Naive thymus-derived CD8-positive, alpha-beta T cell (primary cell): ENCODE measurements at regions not wholly inside any gene's neighbourhood (a gene's known extent, or its start where the extent isn't known, plus 50 kb on each side); places are given as distances from the start of the nearest gene placed in this dataset.
"Not testable (repeated sequence)": the region's sequence is repeated elsewhere in the genome, so short reads cannot be mapped to it uniquely, and the experiment has no call there.

Experiments used
- ATAC-seq, 2 donors: fragments of 150-1000 bp; cut with Tn5 transposase in 1 of 2; sonication (Bioruptor Pico), chemical (Tn5 transposase) in 1 of 2; 1 replicate in 1 of 2; 2 replicates in 1 of 2; pipeline ENCODE4 v1.10.0; 2021; ENCODE audit warnings: mild to moderate bottlenecking in 2 of 2, moderate library complexity in 2 of 2
- POLR2A ChIA-PET: fragments of 350-600 bp; sonication (Branson Sonifier 250); formaldehyde crosslinking; loops from one replicate; lab custom pipeline; 2021; ENCODE audit warnings: antibody characterized with exemption; lab: Charles Lee
- DNase-seq, 10 donors: peaks; one replicate each; pipeline versions ENCODE4 v3.0.0 to v3.0.0-alpha.2; 2020 to 2022
- H3K27ac Mint-ChIP-seq, 10 donors: one replicate each; pipeline ENCODE4 v1.8.0; 2020 to 2022; ENCODE audit warnings: mild to moderate bottlenecking in 10 of 10, mixed read lengths in 10 of 10, moderate library complexity in 4 of 10, inconsistent platforms in 1 of 10
- H3K27me3 Mint-ChIP-seq, 5 donors: one replicate each; pipeline ENCODE4 v1.8.0; 2021 to 2022; ENCODE audit warnings: mixed read lengths in 5 of 5
- H3K36me3 Mint-ChIP-seq, 3 donors: one replicate each; pipeline ENCODE4 v1.8.0; 2020 to 2022; ENCODE audit warnings: mixed read lengths in 3 of 3, mild to moderate bottlenecking in 2 of 3, inconsistent platforms in 1 of 3
- H3K4me1 Mint-ChIP-seq, 4 donors: one replicate each; pipeline ENCODE4 v1.8.0; 2021 to 2022; ENCODE audit warnings: mixed read lengths in 4 of 4
- H3K4me3 Mint-ChIP-seq, 10 donors: one replicate each; pipeline ENCODE4 v1.8.0; 2020 to 2022; ENCODE audit warnings: mild to moderate bottlenecking in 10 of 10, mixed read lengths in 10 of 10, moderate library complexity in 6 of 10, inconsistent platforms in 1 of 10
- H3K9me3 Mint-ChIP-seq, 9 donors: one replicate each; pipeline ENCODE4 v1.8.0; 2020 to 2022; ENCODE audit warnings: mixed read lengths in 9 of 9, mild to moderate bottlenecking in 3 of 9, inconsistent platforms in 1 of 9, moderate library complexity in 1 of 9

DNA sequence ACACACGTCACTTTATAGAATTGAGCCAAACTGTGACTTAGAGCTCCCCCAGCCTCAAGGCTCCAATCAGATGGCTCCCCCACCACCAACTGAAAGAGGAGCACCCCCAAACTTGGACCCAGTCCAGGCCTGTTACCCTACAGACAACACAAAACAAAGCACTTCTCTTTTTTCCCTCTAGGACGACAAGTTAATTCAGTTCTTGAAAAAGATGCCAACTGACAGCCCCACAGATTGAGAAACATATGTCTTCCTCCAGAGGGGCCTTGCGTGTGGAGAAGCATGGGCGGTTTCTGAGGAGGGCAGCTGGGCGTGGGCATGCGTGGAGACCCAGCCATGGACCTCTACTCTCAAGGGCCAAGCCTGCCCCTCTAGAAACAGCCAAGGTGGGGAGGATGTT, 229.5 kb downstream of the SHQ1 start:
- H3K27ac Mint-ChIP-seq, result no peak overlapping the region
- DNase-seq (no peak), ATAC-seq (no peak)
- H3K9me3 Mint-ChIP-seq, result peaks cover 0 to 37% (median 9%) of the 10 kb centered on the region in 9 donors
- POLR2A ChIA-PET, result no interaction called here
- H3K27me3 Mint-ChIP-seq, result peaks cover 0 to 3% (median 2%) of the 10 kb centered on the region in 5 donors
- peaks cover 0 to 20% (median 9%) of the 10 kb centered on the region in 3 donors for H3K36me3 Mint-ChIP-seq
- peaks cover 5 to 11% (median 7%) of the 10 kb centered on the region in 4 donors for H3K4me1 Mint-ChIP-seq
- no peak overlapping the region for H3K4me3 Mint-ChIP-seq

DNA sequence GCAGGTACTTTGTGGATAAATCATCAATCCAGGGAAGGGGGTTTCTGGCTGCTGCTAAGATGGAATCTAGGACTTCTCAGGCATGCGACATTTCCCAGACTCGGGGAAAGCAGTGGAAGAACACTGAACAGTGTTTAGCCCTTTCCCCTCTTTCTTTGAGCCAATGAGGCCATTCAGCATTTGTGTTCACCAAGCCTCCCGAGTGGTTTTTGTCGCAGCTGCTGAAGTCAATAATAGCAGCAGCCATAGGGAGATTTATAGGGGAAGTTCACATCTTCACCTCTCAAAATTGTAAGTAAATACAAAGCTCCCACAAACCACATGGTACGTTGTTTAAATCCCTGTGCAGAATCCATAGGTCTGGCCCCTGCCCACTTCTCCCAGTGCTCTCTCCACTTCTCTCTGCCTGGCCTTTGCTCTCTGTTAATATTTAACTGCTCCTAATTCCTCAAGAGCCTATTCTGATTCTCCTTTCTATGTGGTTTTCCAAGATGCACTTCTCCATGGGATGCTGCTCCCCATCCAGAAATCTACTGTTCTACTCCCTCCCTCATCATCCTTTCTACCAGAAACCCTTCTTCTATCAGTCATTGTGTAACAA, 230.7 kb downstream of the SHQ1 start:
- H3K27ac Mint-ChIP-seq, result peak overlapping the region in 1 of 10 donors; percentile 32
- peaks cover 0 to 3% (median 2%) of the 10 kb centered on the region in 5 donors for H3K27me3 Mint-ChIP-seq
- DNase-seq (no peak), ATAC-seq (no peak)
- peaks cover 5 to 11% (median 7%) of the 10 kb centered on the region in 4 donors for H3K4me1 Mint-ChIP-seq
- POLR2A ChIA-PET, result no interaction called here
- H3K9me3 Mint-ChIP-seq, result peaks cover 0 to 35% (median 9%) of the 10 kb centered on the region in 9 donors
- peaks cover 0 to 20% (median 9%) of the 10 kb centered on the region in 3 donors for H3K36me3 Mint-ChIP-seq
- no peak overlapping the region for H3K4me3 Mint-ChIP-seq

DNA sequence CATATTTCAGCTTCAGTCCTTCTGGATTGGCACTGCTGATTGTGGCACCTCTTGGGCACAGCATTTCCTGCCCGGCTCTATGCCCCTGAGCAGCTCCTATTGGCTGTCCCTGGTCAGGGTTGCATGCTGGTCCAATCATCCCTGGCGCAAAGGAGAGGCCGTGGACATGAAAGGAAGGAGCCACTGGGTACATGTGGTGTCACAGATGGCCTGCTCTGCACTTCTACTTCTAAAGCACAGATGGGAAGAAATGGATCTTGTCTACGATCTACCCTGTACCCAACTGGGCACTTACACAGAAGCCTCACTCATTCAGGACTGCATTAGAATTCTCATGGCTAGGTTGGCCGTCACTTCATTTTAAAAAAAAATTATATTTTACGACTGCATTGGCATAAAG, 232.5 kb downstream of the SHQ1 start:
- Mint-ChIP-seq H3K9me3 (peaks cover 0 to 26% (median 8%) of the 10 kb centered on the region in 9 donors), H3K36me3 (peaks cover 0 to 13% (median 3%) of the 10 kb centered on the region in 3 donors), H3K4me3 (no peak overlapping the region), H3K27ac (no peak overlapping the region), H3K4me1 (peaks cover 5 to 11% (median 7%) of the 10 kb centered on the region in 4 donors), H3K27me3 (peaks cover 0 to 3% (median 2%) of the 10 kb centered on the region in 5 donors)
- POLR2A ChIA-PET, result no interaction called here
- DNase-seq (no peak), ATAC-seq (no peak)

DNA sequence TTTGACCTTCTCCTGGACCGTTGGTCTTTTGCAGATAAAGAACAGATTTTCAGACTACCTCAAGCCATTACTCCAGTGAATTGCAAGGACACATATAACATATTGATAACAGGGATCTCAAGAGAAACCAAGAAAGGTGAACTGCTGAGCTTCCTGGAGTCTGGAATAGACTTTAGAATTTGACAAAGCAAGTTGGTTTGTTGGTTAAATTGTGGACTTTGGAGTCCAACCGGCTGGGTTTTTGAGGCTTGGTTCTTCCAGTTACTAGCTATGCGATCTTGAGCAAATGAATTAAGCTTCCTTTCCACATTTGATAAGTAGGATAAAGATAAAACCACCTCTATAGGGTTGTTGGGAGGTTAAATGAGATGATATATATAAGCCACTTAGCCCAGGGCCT, 233.1 kb downstream of the SHQ1 start:
- ATAC-seq, result no peak
- peaks cover 0 to 20% (median 6%) of the 10 kb centered on the region in 9 donors for H3K9me3 Mint-ChIP-seq
- no peak for DNase-seq
- H3K4me1 Mint-ChIP-seq, result peaks cover 5 to 11% (median 7%) of the 10 kb centered on the region in 4 donors
- H3K36me3 Mint-ChIP-seq, result peaks cover 0 to 13% (median 0%) of the 10 kb centered on the region in 3 donors
- H3K27me3 Mint-ChIP-seq, result peaks cover 0 to 3% (median 0%) of the 10 kb centered on the region in 5 donors
- no peak overlapping the region for H3K4me3 Mint-ChIP-seq
- POLR2A ChIA-PET, result no interaction called here
- H3K27ac Mint-ChIP-seq, result peak overlapping the region in 1 of 10 donors; percentile 27

DNA sequence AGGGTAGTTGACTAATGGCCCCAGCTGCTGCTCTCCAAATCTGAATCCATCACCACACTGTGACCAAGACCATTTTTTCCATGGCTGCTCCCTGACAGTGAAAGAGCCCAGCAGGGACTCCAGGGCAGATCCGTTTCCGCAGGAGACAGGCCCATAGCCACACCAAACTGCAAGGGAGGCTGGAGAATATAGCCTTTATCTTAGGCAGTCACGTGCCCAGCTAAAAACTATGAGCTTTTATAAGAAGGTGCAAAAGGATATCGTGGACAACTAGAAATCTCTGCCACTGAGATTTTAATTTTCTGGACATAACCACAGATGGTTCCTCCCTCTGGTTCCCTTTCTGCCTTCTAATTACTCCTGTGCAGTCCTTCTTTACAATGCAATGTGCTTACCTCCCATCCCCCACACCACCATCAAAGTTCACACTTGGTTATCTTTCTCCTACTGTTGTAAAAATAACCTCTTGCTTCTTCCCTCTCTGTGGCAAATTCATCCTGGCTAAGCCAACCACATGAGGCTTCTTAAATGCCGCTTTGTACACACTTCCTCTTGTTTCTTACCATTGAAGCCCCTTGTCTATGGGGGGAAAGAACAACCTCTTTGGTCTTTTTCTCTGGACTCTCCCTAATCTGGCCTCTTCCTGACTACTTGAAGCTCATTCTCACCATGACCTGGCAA, 233.7 kb downstream of the SHQ1 start:
- Mint-ChIP-seq H3K27ac (peak overlapping the region in 1 of 10 donors; percentile 27), H3K36me3 (peaks cover 0 to 13% (median 0%) of the 10 kb centered on the region in 3 donors), H3K4me1 (peaks cover 5 to 11% (median 7%) of the 10 kb centered on the region in 4 donors), H3K4me3 (no peak overlapping the region), H3K27me3 (peaks cover 0 to 3% (median 0%) of the 10 kb centered on the region in 5 donors), H3K9me3 (peaks cover 0 to 18% (median 6%) of the 10 kb centered on the region in 9 donors)
- POLR2A ChIA-PET, result no interaction called here
- ATAC-seq, result no peak
- no peak for DNase-seq

DNA sequence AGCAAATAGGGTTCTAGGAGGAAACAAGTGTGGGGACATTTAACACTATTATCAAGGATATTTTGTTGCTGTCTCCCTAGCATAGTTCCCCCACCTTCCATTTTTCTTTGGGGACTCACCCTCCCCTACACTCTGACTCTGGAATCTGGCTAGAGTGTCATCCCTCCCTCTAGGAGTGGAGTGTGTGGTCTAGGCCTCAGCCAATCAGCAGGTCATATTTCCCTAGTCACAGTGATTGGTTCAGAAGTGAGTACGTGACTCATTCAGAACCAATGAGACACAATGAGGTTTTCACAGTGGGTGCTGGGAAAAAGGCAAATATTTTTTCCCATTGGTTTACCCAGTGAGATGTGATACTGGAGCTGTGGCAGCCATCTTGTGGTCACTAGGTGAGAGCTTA, 234.4 kb downstream of the SHQ1 start:
- DNase-seq (no peak), ATAC-seq (no peak)
- Mint-ChIP-seq H3K4me3 (no peak overlapping the region), H3K27me3 (peaks cover 0 to 3% (median 0%) of the 10 kb centered on the region in 5 donors), H3K4me1 (peaks cover 5 to 8% (median 7%) of the 10 kb centered on the region in 4 donors), H3K27ac (no peak overlapping the region), H3K36me3 (peaks cover 0 to 11% (median 0%) of the 10 kb centered on the region in 3 donors), H3K9me3 (peaks cover 0 to 13% (median 5%) of the 10 kb centered on the region in 9 donors)
- POLR2A ChIA-PET, result no interaction called here

DNA sequence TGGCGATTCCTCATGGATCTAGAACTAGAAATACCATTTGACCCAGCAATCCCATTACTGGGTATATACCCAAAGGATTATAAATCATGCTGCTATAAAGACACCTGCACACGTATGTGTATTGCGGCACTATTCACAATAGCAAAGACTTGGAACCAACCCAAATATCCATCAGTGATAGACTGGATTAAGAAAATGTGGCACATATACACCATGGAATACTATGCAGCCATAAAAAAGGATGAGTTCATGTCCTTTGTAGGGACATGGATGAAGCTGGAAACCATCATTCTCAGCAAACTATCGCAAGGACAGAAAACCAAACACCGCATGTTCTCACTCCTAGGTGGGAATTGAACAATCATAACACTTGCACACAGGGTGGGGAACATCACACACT, 239.1 kb downstream of the SHQ1 start:
- H3K27me3 Mint-ChIP-seq, result peaks cover 0 to 12% (median 3%) of the 10 kb centered on the region in 5 donors

DNA sequence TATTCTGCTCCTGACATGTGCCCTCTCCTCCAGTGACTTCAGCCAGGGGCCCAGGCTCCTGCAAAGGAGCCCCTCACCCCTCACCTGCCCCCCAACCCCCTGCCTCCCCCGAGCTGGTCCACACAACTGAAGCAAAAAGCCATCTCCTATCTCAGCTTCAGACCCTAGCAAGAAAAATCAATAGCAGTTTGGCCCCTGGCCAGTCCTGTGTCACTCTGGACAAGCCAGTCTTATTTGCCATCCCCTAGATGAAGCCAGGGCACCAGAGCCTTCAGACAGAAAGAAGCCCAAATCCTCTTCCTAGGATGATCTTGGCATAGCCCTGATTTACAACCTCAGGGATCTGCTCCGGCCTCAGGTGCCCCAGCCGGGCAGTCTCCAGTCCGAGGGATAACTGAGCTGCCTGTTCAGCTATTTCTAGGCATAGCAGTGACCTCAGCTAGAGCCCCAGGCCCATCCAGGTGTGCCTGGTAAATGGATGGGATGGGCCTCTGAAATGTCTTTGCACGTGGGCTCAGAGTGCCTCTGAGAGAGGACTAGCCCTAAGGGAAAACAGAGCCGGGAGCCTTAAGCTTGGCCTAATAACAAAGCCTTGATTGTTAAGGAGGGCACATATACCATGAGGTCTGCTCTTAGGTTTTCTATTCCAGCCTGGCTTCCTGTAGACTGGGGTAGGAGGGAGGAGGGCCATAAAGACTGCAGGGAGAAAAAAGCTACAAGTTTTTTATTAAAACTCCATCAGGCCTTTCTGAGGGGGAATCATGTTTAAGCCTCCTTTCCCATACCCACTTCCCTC, 242.0 kb downstream of the SHQ1 start:
- H3K27me3 Mint-ChIP-seq, result peaks cover 0 to 13% (median 3%) of the 10 kb centered on the region in 5 donors
- no peaks in the 10 kb centered on the region for H3K36me3 Mint-ChIP-seq
- peaks cover 0 to 4% (median 0%) of the 10 kb centered on the region in 4 donors for H3K4me1 Mint-ChIP-seq
- POLR2A ChIA-PET, result no interaction called here
- no peak overlapping the region for H3K27ac Mint-ChIP-seq
- ATAC-seq, result no peak
- no peaks in the 10 kb centered on the region for H3K9me3 Mint-ChIP-seq
- no peak overlapping the region for H3K4me3 Mint-ChIP-seq
- no peak for DNase-seq

More for the DNA sequence above, 239.1 kb downstream of the SHQ1 start:
- H3K9me3 Mint-ChIP-seq, H3K4me1 Mint-ChIP-seq, ATAC-seq, POLR2A ChIA-PET, H3K27ac Mint-ChIP-seq, H3K36me3 Mint-ChIP-seq, H3K4me3 Mint-ChIP-seq, DNase-seq: not testable (repeated sequence)

DNA sequence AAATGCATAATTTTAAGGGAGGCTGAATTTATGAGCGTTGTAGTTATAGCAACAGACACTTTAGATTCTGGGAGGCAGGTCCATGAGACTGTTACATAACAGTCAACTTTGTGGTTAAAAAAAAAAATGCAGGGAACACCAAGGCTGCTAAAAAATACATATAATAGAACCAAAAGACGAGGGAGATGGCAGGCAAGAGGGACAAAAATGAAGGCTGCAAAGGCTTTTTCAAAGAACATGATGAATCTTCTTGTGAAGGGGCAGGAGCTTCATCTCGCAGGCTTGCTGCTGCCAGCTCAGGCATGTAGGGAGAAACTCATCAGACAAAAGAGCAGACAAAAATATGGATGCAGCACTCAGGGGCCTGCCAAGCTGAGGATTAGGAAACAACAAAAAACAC, 243.9 kb downstream of the SHQ1 start:
- ATAC-seq, result no peak
- Mint-ChIP-seq H3K4me3 (no peak overlapping the region), H3K36me3 (no peaks in the 10 kb centered on the region), H3K27ac (no peak overlapping the region), H3K27me3 (peaks cover 0 to 13% (median 6%) of the 10 kb centered on the region in 5 donors), H3K4me1 (peaks cover 0 to 4% (median 0%) of the 10 kb centered on the region in 4 donors), H3K9me3 (no peaks in the 10 kb centered on the region)
- POLR2A ChIA-PET, result no interaction called here
- no peak for DNase-seq

DNA sequence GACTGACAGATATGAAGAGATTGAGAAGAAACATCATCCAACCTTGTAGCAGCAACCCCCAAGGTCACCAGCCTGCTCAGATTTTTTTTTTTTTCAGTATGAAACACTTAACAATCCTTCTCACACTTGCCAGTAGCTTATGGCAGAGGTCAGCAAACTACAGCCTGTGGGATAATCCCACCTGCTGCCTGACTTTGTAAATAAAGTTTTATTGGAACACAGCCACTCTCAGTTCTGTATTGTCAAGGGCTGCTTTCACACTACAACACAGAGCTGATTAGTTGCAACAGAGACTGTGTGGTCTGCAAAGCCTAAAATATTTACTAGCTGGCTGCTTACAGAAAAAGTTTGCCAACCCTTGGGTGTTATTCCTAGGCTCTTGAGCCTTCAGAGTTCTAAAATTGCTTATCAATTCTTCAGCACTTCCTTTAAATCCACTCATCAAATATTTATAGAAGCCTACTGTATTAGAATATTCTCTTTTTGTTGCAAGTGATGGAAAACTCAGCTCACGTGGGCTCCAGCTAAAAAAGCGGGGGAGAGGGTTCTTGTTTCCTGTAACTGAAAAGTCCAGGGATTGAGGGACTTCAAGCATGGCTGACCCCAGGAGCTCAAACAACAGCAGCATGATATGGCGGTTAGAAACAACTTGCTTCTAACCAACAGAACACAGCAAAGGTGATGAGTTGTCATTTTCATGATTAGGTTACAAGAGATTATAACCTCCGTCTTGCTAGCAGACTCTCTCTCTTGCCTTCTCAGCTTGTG, 246.1 kb downstream of the SHQ1 start:
- H3K4me1 Mint-ChIP-seq, result peaks cover 0 to 4% (median 0%) of the 10 kb centered on the region in 4 donors
- peaks cover 0 to 13% (median 7%) of the 10 kb centered on the region in 5 donors for H3K27me3 Mint-ChIP-seq
- ATAC-seq, result no peak
- no peak for DNase-seq
- H3K27ac Mint-ChIP-seq, result no peak overlapping the region
- H3K36me3 Mint-ChIP-seq, result no peaks in the 10 kb centered on the region
- H3K9me3 Mint-ChIP-seq, result no peaks in the 10 kb centered on the region
- H3K4me3 Mint-ChIP-seq, result no peak overlapping the region
- POLR2A ChIA-PET, result interaction anchor here (0.7 kb wide), 1 partner anchor 1929 kb away, joined by 3 read pairs; no protein-coding TSS in a partner anchor

DNA sequence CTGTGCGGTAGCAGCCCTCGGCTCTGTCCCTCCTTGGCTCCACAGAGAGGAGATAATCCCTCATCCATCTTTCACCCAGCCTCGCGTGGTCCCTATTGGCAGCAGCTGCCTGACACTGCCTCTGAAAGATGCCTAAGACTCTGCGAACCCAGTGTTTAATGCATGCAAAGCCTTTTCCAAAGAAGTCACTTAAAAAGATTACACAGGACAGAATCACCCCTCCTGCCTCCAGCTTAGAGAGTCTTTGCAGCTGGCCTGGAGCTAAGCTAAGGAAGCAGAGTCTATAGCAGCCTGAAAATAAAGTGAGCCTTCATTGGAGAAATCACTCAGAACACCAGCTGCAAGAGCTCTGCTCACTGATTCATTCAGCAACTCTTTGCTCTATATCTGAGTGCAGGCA, 247.2 kb downstream of the SHQ1 start:
- Mint-ChIP-seq H3K9me3 (no peaks in the 10 kb centered on the region), H3K36me3 (no peaks in the 10 kb centered on the region), H3K4me3 (no peak overlapping the region), H3K27ac (no peak overlapping the region), H3K27me3 (peaks cover 0 to 13% (median 8%) of the 10 kb centered on the region in 5 donors), H3K4me1 (peaks cover 0 to 4% (median 0%) of the 10 kb centered on the region in 4 donors)
- DNase-seq (no peak), ATAC-seq (no peak)
- POLR2A ChIA-PET, result no interaction called here

DNA sequence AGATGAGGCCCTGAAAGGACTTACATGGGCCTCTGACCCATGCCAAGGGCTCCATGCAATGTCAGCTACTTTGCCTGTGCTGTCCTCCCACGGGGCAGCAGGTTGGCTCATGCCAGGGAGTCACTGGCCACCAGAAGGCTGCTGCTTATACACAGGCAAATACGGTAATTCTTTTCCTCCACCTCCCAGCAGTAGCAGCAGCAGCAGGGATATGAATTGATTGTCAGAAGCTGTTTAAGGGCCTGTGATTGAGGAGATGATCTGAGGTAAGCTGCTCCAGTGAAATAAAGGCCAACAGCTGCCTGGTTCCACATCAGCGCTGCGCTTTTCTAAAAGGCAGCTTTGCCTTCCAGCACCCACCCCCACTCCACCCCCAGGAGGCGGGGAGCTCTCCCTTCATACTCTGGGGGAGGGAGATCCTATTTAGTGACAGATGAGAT, 250.5 kb downstream of the SHQ1 start:
- no peak for DNase-seq
- H3K9me3 Mint-ChIP-seq, result no peaks in the 10 kb centered on the region
- no peaks in the 10 kb centered on the region for H3K4me1 Mint-ChIP-seq
- H3K4me3 Mint-ChIP-seq, result no peak overlapping the region
- POLR2A ChIA-PET, result interaction anchor here (0.7 to 1.1 kb wide), 2 partner anchors 10 to 27 kb away, joined by 3 to 7 read pairs; no protein-coding TSS in a partner anchor
- no peak for ATAC-seq
- H3K36me3 Mint-ChIP-seq, result no peaks in the 10 kb centered on the region
- no peak overlapping the region for H3K27ac Mint-ChIP-seq
- peaks cover 0 to 6% (median 2%) of the 10 kb centered on the region in 5 donors for H3K27me3 Mint-ChIP-seq
